ENCODE measurements at regions not wholly inside any gene's neighbourhood (a gene's known extent, or its start where the extent isn't known, plus 50 kb on each side); places are given as distances from the start of the nearest gene placed in this dataset.

- TF ChIP-seq POLR2AphosphoS5 (IDR thresholded peaks at IDR 0.05) (no peak), POLR2A (IDR thresholded peaks at IDR 0.05) (no peak), CTCF (IDR thresholded peaks at IDR 0.05) (no peak), EP300 (IDR thresholded peaks at IDR 0.05) (no peak)
Observed at GRCh38 chr4:52200339-52200725, 149.2 kb downstream of the SPATA18 start.
